Mucosa of descending colon (tissue), 3 donors: ENCODE measurements at regions not wholly inside any gene's neighbourhood (a gene's known extent, or its start where the extent isn't known, plus 50 kb on each side); places are given as distances from the start of the nearest gene placed in this dataset.

ENCODE experiments used
- ATAC-seq: fragments of 200-7000 bp; cut with Tn5 transposase; one replicate; pipeline ENCODE4 v1.9.1; 2020; ENCODE audit warnings: mild to moderate bottlenecking, moderate library complexity
- DNase-seq, 3 donors: peaks; one replicate each; pipeline ENCODE4 v3.0.0-alpha.2; 2020
- H3K36me3 ChIP-seq: fragments of 200-600 bp; one replicate; pipeline ENCODE4 v1.8.0; 2021; ENCODE audit warnings: low read depth, mild to moderate bottlenecking
- H3K4me1 ChIP-seq: fragments of 200-600 bp; one replicate; pipeline ENCODE4 v1.8.0; 2021; ENCODE audit warnings: low read depth, mild to moderate bottlenecking
- H3K4me3 ChIP-seq: fragments of 200-600 bp; one replicate; pipeline ENCODE4 v1.8.0; 2021; ENCODE audit warnings: mild to moderate bottlenecking
- H3K9me3 ChIP-seq: fragments of 200-600 bp; one replicate; pipeline ENCODE4 v1.8.0; 2021; ENCODE audit warnings: mild to moderate bottlenecking
- CTCF ChIP-seq: fragments of 200-600 bp; IDR thresholded peaks from one replicate; pipeline ENCODE4 v1.8.0; 2022; ENCODE audit warnings: antibody characterized with exemption, mild to moderate bottlenecking
- intact Hi-C, 2 donors: fragments of 100-400 bp; cut with DNase I in 1 of 2; cut with micrococcal nuclease in 1 of 2; formaldehyde crosslinking; loops; one replicate each; pipeline versions ENCODE4 v1.11.0 to v1.11.1; 2022; cut with DNase I, micrococcal nuclease
- donor health status: DM: no; HTN: no; CAD: no; lungs with moderate emphysema.
- donor health status: DM: no; HTN: no; CAD: no.
- donor health status: DM: no; HTN: yes; CAD: no.

DNA sequence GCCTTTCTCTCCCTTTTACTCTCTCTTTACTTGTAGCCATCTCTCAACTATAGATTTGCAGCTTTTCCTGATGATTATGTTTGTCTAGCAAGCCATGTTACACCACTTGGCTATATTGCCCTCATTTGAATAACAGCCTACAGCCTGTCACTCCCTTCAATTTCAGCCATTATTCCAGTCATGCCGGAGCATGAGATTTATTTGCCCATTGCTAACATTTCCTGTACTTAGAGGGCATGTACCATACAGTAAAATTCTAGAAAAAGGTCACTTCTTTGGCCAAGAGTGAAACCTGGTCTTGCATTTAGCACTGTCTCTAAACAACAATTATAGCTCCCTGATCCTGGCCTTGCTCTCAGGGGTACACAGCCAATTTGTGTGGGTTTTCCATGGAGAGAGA is 221.7 kb upstream of the TMC3 start:
- Histone ChIP-seq H3K9me3 (peaks cover 9% of the 10 kb centered on the region), H3K4me1 (no peaks in the 10 kb centered on the region), H3K4me3 (no peak overlapping the region), H3K36me3 (no peaks in the 10 kb centered on the region)
- no peak for DNase-seq
- intact Hi-C loops = no loop called here
- ATAC-seq = no peak
- no peak for TF ChIP-seq CTCF

- intact Hi-C loops = no loop called here
- H3K4me1 ChIP-seq = no peaks in the 10 kb centered on the region
- no peaks in the 10 kb centered on the region for H3K36me3 ChIP-seq
- no peak overlapping the region for H3K4me3 ChIP-seq
- no peaks in the 10 kb centered on the region for H3K9me3 ChIP-seq
- TF ChIP-seq CTCF = no peak
- ATAC-seq (no peak), DNase-seq (no peak)
Measured at GRCh38 chr15:81589671-81590070, 215.7 kb upstream of the TMC3 start.

- H3K9me3 ChIP-seq = no peaks in the 10 kb centered on the region
- no peak overlapping the region for H3K4me3 ChIP-seq
- no peaks in the 10 kb centered on the region for H3K36me3 ChIP-seq
- H3K4me1 ChIP-seq = no peaks in the 10 kb centered on the region
- ATAC-seq = no peak
- no peak for TF ChIP-seq CTCF
- DNase-seq = peak in 2 of 3 donors; percentile 20 to 29
- intact Hi-C loops = no loop called here
Measured at GRCh38 chr15:81575436-81576123, 201.6 kb upstream of the TMC3 start.

GRCh38 chr15:81573098-81573746 is 199.2 kb upstream of the TMC3 start:
- Histone ChIP-seq H3K9me3 (no peaks in the 10 kb centered on the region), H3K4me3 (no peak overlapping the region), H3K4me1 (no peaks in the 10 kb centered on the region), H3K36me3 (no peaks in the 10 kb centered on the region)
- ATAC-seq (no peak), DNase-seq (no peak)
- TF ChIP-seq CTCF = no peak
- intact Hi-C loops = no loop called here

GRCh38 chr15:81572190-81572589 is 198.2 kb upstream of the TMC3 start:
- DNase-seq (no peak), ATAC-seq (no peak)
- intact Hi-C loops = no loop called here
- Histone ChIP-seq H3K36me3 (no peaks in the 10 kb centered on the region), H3K4me1 (no peaks in the 10 kb centered on the region), H3K4me3 (no peak overlapping the region), H3K9me3 (no peaks in the 10 kb centered on the region)
- TF ChIP-seq CTCF = no peak
